GM10266 (cell line): ENCODE measurements at regions not wholly inside any gene's neighbourhood (a gene's known extent, or its start where the extent isn't known, plus 50 kb on each side); places are given as distances from the start of the nearest gene placed in this dataset.
"Not testable (repeated sequence)": the region's sequence is repeated elsewhere in the genome, so short reads cannot be mapped to it uniquely, and the experiment has no call there.

Source experiments
- DNase-seq: peaks from one replicate; pipeline ENCODE4 v3.0.0; 2012; ENCODE audit errors: extremely low spot score
- CTCF ChIP-seq: IDR thresholded peaks from 2 replicates; pipeline ENCODE4 v1.5.1; 2012; ENCODE audit warnings: mild to moderate bottlenecking, low read depth; ENCODE audit not compliant: control insufficient read depth, insufficient read depth; ENCODE audit errors: missing control alignments

DNA sequence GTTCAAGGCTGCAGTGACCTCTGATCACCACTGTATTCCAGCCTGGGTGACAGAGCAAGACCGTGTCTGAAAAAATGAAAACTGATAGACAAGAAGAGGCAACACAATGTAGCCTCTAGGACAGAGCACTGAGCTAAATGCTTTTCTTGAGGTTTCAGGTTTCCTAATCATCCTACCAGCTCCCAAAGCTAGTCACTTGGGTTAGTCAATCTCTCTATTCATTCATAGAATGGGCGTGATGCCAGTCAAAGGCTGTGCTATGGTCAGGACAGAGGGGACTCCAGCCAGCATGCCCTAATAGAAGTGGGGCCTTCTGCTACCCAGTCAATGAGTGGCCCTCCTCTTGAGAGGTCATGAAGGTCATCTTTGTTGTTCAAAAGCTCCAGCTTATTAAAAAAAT is 860.4 kb upstream of the DEFB115 start:
- not testable (repeated sequence) for DNase-seq

DNA sequence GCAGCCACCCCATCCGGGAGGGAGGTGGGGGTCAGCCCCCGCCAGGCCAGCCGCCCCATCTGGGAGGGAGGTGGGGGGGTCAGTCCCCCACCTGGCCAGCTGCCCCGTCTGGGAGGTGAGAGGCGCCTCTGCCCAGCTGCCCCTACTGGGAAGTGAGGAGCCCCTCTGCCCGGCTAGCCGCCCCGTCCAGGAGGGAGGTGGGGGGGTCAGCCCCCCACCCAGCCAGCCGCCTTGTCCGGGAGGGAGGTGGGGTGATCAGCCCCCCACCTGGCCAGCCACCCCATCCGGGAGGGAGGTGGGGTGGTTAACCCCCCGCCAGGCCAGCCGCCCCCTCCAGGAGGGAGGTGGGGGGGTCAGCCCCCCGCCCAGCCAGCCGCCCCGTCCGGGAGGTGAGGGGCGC is 852.4 kb upstream of the DEFB115 start:
- not testable (repeated sequence) for DNase-seq

DNA sequence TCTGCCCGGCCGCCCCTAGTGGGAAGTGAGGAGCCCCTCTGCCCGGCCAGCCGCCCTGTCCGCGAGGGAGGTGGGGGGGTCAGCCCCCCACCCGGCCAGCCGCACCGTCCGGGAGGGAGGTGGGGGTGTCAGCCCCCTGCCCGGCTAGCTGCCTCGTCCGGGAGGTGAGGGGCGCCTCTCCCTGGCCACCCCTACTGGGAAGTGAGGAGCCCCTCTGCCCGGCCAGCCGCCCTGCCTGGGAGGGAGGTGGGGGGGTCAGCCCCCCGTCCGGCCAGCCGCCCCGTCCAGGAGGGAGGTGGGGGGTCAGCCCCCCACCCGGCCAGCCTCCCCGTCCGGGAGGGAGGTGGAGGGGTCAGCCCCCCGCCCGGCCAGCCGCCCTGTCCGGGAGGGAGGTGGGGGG is 851.9 kb upstream of the DEFB115 start:
- DNase-seq, result not testable (repeated sequence)

DNA sequence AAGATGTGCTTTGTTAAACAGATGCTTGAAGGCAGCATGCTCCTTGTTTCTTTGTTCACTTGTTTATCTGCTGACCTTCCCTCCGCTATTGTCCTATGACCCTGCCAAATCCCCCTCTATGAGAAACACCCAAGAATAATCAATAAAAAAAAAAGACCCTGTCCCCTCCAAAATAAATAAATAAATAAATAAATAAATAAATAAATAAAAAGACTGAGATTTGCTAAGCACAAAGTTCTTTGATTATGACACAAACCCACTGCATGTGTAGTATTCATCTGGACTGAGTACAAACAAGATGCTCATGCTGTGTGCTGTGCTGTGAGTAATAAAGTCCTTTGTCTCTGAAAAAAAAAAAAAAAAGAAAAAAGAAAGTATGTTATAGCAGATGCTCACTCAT is 851.1 kb upstream of the DEFB115 start:
- DNase-seq, result not testable (repeated sequence)

GRCh38 chr20:30412972-30413371 is 844.5 kb upstream of the DEFB115 start:
- no peak for DNase-seq
- no peak for TF ChIP-seq CTCF

- not testable (repeated sequence) for DNase-seq
Measured at GRCh38 chr20:30417387-30417786, 840.1 kb upstream of the DEFB115 start.

DNA sequence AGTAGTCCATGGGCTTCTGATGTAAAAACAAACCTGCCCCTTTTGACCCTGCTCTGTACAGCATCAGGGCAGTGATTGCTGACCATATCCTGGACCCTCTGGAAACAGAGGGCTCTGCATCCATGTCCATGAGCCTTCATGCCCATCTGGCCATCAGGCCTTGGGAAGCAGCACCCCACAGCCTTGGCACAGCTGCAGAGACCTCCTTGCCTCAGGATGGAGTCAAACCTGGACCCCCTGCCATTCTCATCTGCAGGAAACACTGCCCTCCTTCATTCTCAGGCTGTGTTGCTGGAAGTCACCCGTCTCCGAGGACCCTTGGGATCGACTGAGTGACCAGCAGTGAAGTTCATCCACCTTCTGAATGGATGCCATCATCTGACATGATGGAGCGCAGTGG is 839.1 kb upstream of the DEFB115 start:
- not testable (repeated sequence) for DNase-seq

- no peak for TF ChIP-seq CTCF
- DNase-seq, result no peak
Measured at GRCh38 chr20:30419466-30419865, 838.0 kb upstream of the DEFB115 start.

DNA sequence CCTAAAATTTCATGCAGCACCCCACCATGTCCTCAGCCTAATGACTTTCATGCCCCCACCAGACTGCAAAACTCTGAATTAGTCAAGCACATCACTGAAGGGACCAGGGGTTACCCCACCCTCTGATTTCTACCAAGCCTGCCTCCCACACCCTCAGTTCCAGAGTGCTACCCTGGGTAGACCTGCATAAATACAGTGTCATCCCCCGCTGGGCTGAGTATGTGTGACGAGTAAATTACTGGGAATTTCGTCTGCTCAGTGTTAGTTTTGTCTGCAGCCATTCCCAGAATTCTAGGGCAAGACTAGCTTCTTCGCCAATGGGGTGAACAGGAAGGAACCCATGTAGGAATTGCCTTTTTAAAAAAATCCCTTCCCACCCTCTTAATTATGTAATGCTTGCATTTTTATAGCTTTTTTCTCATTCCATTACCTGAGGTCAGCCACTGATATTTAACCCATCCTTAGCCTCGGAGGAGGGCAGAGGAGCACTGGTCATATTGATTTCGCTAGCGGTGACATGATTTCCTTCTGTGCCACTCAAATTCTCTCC is 837.5 kb upstream of the DEFB115 start:
- not testable (repeated sequence) for DNase-seq
